Skeletal muscle satellite cell (primary cell): ENCODE measurements at regions not wholly inside any gene's neighbourhood (a gene's known extent, or its start where the extent isn't known, plus 50 kb on each side); places are given as distances from the start of the nearest gene placed in this dataset.
"Not testable (repeated sequence)": the region's sequence is repeated elsewhere in the genome, so short reads cannot be mapped to it uniquely, and the experiment has no call there.

Experiments used
- H3K27me3 ChIP-seq: 2 replicates; pipeline ENCODE4 v1.7.0; 2013; ENCODE audit warnings: low read length; ENCODE audit not compliant: control insufficient read depth, insufficient read depth
- H3K36me3 ChIP-seq: 2 replicates; pipeline ENCODE4 v1.7.0; 2013; ENCODE audit warnings: mild to moderate bottlenecking, control low read depth, low read length; ENCODE audit not compliant: insufficient read depth
- H3K4me1 ChIP-seq: 2 replicates; pipeline ENCODE4 v1.7.0; 2013; ENCODE audit warnings: low read length; ENCODE audit not compliant: control insufficient read depth, insufficient read depth
- H3K4me2 ChIP-seq: 2 replicates; pipeline ENCODE4 v1.7.0; 2013; ENCODE audit warnings: mild to moderate bottlenecking, low read length
- H3K4me3 ChIP-seq: 2 replicates; pipeline ENCODE4 v1.7.0; 2013; ENCODE audit warnings: low read length
- H3K9ac ChIP-seq: 2 replicates; pipeline ENCODE4 v1.7.0; 2013; ENCODE audit warnings: mild to moderate bottlenecking, low read depth, low read length, moderate library complexity
- H3K9me3 ChIP-seq: replicated peaks from 2 replicates; pipeline ENCODE4 v1.7.0; 2013; ENCODE audit warnings: mild to moderate bottlenecking, control low read depth, low read length

DNA sequence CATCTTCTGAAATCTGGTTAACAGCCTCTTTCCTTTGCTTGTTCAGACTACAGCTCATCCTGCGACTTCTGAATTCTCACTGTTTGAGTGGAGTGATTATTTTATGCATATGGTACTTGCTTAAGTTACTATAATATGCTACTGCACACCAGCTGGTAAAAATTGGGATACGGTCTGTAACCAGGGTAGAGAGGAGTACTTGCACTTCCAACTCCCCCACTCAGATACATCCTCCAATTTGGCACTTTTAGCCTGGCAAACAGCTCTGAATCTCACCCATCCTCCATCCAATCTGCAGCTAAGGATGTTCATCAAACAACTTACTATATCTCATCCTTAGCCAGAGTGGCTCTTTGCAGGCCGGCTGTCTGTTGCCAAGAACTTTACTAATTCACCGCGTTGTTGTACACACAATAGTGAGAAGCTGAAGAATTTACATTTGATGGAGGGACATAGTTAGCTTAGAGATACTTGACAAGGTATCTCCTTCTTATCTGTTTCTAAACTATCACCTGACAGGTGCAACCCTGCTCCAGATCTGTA lies 1323.6 kb upstream of the ALCAM start:
- not testable (repeated sequence) for H3K36me3 ChIP-seq, H3K4me1 ChIP-seq, H3K9me3 ChIP-seq, H3K4me3 ChIP-seq, H3K9ac ChIP-seq, H3K27me3 ChIP-seq, H3K4me2 ChIP-seq

DNA sequence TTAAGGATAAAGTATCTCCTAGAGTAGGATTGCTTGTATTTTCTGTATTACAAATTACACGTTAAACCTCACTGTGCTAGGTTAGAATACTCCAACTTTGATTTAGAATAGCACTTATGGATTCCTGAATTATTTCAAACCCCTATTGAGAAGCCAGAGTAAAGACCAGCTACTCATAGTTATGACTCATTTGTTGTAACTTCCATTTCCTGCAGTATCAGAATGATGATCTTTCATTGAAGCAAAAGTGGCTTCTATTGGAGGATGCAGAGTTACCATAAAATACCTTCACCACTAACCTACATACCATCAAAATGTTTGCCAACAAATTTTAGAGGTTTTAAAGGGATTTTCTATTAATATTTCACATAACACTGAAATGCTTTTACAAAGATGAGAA lies 1322.7 kb upstream of the ALCAM start:
- Histone ChIP-seq H3K9ac (no peak overlapping the region), H3K36me3 (no peaks in the 10 kb centered on the region), H3K4me1 (no peaks in the 10 kb centered on the region), H3K9me3 (no peaks in the 10 kb centered on the region), H3K4me3 (no peak overlapping the region), H3K27me3 (no peaks in the 10 kb centered on the region), H3K4me2 (no peak overlapping the region)

DNA sequence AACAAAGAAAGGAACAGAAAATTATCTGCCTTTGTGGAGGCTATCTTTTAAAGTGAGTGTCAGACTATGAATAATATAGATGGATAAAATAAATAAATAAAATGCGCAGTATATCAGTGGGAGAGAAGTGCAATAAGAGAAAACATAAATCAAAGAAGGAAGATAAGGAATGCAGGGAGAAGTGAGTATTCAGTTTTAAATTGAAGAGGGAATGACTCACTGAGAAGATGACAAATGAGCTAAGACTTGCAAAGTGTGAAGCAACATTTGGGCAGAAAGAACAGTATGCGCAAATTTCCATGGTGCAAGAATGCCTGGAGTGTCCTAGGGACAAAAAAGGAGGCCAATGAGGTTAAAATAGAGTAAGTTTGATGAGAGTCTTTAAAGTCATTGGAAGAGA lies 1300.1 kb upstream of the ALCAM start:
- no peak overlapping the region for H3K4me2 ChIP-seq
- no peak overlapping the region for H3K4me3 ChIP-seq
- H3K9me3 ChIP-seq, result no peaks in the 10 kb centered on the region
- H3K27me3 ChIP-seq, result no peaks in the 10 kb centered on the region
- no peak overlapping the region for H3K9ac ChIP-seq
- H3K4me1 ChIP-seq, result no peaks in the 10 kb centered on the region
- H3K36me3 ChIP-seq, result no peaks in the 10 kb centered on the region

DNA sequence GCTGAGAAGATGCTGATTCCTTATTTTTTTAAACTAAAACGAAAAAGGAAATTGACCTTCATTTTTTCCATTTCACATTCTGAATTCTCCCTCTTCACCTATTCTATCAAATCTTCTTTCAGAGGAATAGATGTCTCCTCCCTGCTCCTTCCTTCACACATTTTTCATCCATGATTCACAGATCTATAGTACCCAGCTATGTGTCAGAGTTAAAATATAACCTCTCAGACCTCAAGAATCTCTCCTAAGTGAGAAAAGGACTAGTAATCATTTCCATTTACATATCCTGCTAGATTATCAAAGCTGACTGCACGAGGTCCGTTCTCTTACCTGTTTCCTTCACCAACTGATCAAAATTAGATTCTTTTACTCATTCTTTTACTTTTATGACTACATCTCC lies 1297.6 kb upstream of the ALCAM start:
- no peaks in the 10 kb centered on the region for H3K27me3 ChIP-seq

DNA sequence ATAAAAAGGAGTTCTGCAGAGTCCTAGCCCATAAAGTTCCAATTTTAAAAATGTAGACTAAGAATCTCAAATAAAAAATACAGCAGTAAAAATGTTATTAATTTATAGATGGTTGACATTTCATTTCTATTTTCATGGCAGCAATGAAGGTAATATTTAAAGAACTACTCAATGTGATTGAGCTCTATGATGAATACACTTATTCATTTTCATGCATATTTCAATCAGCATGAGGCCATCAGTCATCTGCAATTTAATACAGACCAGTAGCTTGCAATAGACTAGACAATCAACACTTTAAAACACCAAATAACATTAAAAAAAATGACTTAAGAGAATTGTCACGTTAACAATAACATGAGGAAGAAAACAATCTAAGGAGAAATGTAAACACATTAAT lies 1295.8 kb upstream of the ALCAM start:
- Histone ChIP-seq H3K4me3 (no peak overlapping the region), H3K4me1 (no peaks in the 10 kb centered on the region), H3K36me3 (no peaks in the 10 kb centered on the region), H3K9me3 (no peaks in the 10 kb centered on the region), H3K27me3 (no peaks in the 10 kb centered on the region), H3K4me2 (no peak overlapping the region), H3K9ac (no peak overlapping the region)

More for the DNA sequence above, 1297.6 kb upstream of the ALCAM start:
- Histone ChIP-seq H3K4me3 (no peak overlapping the region), H3K36me3 (no peaks in the 10 kb centered on the region), H3K4me2 (no peak overlapping the region), H3K4me1 (no peaks in the 10 kb centered on the region), H3K9me3 (no peaks in the 10 kb centered on the region), H3K9ac (no peak overlapping the region)

DNA sequence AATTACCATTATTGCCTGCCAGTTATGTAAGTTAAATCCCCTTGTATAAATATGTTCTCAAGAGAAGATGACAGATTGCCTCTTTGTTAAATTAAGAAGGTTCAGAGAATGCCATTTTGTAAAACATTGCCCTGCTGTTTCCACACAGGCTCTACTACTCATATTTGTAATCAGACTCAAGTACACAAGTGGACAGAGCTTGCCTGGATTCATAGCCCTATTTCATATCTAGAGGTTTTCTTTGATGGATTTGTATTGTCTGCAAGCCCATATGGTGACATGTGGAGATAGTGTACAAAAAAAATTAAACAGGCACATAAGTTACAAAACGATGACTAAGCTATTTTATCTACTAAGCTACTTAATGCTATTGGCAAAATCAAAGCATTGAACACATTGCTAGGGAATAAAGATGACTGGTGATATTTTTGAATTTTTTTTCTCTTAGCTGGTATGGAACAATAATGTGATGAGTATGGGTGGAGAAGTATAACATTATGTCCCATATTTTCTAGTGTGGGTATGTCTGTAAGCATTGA lies 1286.6 kb upstream of the ALCAM start:
- H3K4me2 ChIP-seq, result no peak overlapping the region
- no peak overlapping the region for H3K9ac ChIP-seq
- H3K27me3 ChIP-seq, result no peaks in the 10 kb centered on the region
- no peaks in the 10 kb centered on the region for H3K9me3 ChIP-seq
- H3K4me1 ChIP-seq, result no peaks in the 10 kb centered on the region
- no peak overlapping the region for H3K4me3 ChIP-seq
- H3K36me3 ChIP-seq, result no peaks in the 10 kb centered on the region

DNA sequence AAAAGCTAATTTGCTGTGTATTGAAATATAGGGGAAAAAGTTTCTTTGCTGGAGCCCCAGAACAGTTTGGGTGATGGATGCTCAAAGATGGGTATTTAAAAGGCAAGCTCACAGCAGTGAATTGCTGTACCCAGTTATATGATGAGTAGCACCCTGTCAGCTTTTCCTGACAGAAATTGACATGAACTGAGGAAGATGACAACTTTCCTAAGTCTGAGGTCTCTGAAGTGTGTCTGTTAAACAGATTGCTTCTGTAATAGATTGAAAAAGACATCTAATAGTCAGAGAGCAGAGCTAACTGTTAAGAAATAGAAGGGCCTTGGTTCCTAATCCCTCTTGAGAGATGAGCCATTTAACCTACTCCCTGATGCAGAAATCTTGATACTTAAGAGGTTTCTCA lies 1278.0 kb upstream of the ALCAM start:
- Histone ChIP-seq H3K27me3 (peaks cover 3% of the 10 kb centered on the region), H3K4me2 (no peak overlapping the region), H3K9ac (no peak overlapping the region), H3K9me3 (no peaks in the 10 kb centered on the region), H3K4me1 (no peaks in the 10 kb centered on the region), H3K36me3 (no peaks in the 10 kb centered on the region), H3K4me3 (no peak overlapping the region)

DNA sequence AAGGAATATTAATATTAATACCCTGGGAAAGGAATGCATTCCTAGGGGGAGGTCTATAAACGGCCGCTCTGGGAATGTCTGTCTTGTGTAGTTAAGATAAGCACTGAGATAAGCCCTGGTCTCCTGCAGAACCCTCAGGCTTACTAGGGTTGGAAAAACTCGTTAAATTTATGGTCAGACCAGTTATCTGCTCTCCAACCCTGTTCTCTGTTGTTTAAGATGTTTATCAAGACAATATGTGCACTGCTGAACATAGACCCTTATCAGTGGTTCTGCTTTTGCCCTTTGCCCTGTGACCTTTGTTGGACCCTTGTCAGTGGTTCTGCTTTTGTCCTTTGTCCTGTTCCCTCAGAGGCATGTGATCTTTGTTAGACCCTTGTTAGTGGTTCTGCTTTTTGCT lies 1276.7 kb upstream of the ALCAM start:
- not testable (repeated sequence) for H3K4me3 ChIP-seq, H3K36me3 ChIP-seq, H3K9ac ChIP-seq, H3K4me1 ChIP-seq, H3K9me3 ChIP-seq, H3K27me3 ChIP-seq, H3K4me2 ChIP-seq

DNA sequence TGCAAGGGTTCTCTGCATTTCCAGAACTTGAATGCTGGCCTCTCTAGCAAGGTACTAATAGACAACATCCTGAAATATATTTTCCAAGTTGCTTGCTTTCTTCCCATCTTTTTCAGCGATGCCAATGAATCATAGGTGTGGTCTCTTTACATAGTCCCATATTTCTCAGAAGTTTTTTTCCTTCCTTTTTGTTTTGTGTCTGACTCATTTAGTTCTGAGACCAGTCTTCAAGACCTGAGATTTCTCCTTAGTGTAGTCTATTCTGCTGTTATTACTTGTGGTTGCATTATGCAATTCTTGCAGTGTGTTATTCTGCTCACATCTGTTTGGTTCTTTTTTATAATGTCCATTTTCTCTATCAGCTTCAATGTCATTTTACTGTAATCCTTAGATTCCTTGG lies 1265.0 kb upstream of the ALCAM start:
- Histone ChIP-seq H3K27me3 (peaks cover 3% of the 10 kb centered on the region), H3K9ac (no peak overlapping the region)

DNA sequence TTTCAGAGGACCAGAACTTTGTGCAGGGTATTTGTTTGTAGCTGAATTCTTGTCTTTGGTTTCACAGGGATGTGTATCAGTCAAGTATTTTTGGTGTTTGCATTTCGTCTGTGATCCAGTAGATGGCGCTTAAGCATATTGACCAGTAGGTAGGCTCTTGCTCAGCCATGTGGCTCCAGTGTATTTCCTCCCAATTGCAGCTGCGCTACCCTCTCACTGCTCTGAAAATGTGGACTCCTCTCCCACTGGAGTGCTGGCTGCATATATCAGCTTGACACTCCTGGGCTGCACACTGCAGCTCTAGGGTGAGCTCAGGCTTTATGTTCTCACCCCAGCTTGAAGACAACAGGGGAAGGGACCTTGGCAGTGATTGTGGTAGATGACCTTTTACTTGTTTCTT lies 1264.3 kb upstream of the ALCAM start:
- H3K4me3 ChIP-seq, result no peak overlapping the region

More for the DNA sequence above, 1265.0 kb upstream of the ALCAM start:
- H3K4me3 ChIP-seq, result no peak overlapping the region
- no peaks in the 10 kb centered on the region for H3K9me3 ChIP-seq
- H3K4me2 ChIP-seq, result no peak overlapping the region
- no peaks in the 10 kb centered on the region for H3K36me3 ChIP-seq
- H3K4me1 ChIP-seq, result no peaks in the 10 kb centered on the region

DNA sequence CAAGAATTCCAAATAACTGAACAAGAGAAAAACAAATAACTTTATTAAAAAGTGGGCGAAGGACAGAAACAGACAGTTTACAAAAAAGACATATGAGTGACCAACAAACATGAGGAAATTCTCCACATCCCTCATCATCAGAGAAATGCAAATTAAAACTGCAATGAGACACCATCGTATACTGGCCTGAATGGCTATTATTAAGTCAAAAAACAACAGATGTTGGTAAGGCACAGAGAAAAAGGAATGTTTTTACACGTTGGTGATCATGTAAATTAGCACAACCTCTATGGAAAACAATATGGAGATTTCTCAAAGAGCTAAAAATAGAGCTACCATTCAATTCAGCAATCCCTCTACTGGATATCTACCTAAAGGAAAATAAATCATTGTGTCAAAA lies 1260.4 kb upstream of the ALCAM start:
- Histone ChIP-seq H3K27me3 (no peaks in the 10 kb centered on the region), H3K4me2 (no peak overlapping the region), H3K4me1 (no peaks in the 10 kb centered on the region), H3K9ac (no peak overlapping the region), H3K36me3 (no peaks in the 10 kb centered on the region), H3K4me3 (no peak overlapping the region), H3K9me3 (no peaks in the 10 kb centered on the region)

More for the DNA sequence above, 1264.3 kb upstream of the ALCAM start:
- H3K4me1 ChIP-seq, result no peaks in the 10 kb centered on the region
- no peak overlapping the region for H3K9ac ChIP-seq
- H3K4me2 ChIP-seq, result no peak overlapping the region
- H3K27me3 ChIP-seq, result peaks cover 3% of the 10 kb centered on the region
- H3K9me3 ChIP-seq, result no peaks in the 10 kb centered on the region
- H3K36me3 ChIP-seq, result no peaks in the 10 kb centered on the region

DNA sequence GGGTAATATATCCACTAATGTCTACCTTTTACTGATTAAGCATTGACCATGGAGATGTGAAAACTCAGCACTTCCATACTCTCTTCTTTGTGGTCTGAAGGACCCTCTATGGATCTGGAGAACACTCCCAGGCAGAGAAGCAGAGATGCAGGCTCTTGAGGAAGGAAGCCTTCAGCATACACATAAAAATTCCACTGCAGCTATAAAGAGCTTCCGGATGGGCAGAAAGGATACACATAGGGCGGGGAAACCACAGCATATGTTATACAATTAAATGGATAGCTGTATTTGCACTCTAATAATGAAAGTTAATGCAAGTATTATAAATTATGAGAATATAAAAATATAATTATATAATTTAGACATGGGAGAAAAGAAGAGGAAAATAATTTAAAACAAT lies 1258.2 kb upstream of the ALCAM start:
- H3K4me3 ChIP-seq, result no peak overlapping the region
- H3K4me2 ChIP-seq, result no peak overlapping the region
- no peaks in the 10 kb centered on the region for H3K36me3 ChIP-seq
- no peaks in the 10 kb centered on the region for H3K4me1 ChIP-seq
- H3K27me3 ChIP-seq, result no peaks in the 10 kb centered on the region
- no peak overlapping the region for H3K9ac ChIP-seq
- no peaks in the 10 kb centered on the region for H3K9me3 ChIP-seq
